DLD1 (cell line): ENCODE measurements at regions not wholly inside any gene's neighbourhood (a gene's known extent, or its start where the extent isn't known, plus 50 kb on each side); places are given as distances from the start of the nearest gene placed in this dataset.

Experiments used
- in situ Hi-C: cut with HindIII; loops from 2 replicates; pipeline ENCODE4 v1.10.0; 2017; ENCODE audit warnings: low sequenced_read_pairs

DNA sequence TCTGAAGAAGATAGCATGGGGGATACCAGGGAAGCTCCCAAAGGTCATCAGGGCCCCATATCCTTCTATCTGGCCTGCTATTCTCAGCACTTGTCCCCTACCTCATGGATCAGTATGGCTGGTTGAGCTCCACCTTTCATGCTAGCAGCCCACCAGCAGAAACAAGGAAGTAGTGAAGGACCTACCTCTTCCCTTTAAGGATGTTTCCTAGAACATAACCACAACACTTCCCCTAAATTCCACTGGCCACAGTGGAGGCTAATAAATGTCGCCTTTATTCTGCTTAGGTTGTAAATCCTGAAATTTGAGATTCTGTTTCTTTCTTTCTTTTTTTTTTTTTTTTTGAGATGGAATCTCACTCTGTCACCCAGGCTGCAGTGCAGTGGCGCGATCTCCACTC lies 128.6 kb upstream of the PARP11 start:
- in situ Hi-C loops, result no loop called here

DNA sequence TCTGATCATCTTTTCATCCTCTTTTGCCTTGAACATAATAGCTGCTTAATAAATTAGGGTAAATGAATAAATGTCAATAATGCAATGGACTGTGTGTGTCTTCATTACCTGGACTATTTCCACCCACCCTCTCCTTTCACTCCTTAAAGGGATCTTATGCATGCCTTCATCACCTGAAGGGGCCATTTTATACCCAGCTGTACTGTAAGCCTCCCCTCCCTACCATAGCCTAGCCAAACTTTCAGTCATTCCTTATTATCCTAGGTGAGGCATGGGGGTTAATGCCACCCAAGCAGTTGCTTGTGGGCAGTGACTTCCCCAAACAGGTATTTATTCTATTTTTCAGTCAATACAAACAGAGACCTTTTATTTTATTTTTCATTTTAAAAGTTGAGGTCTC lies 127.8 kb upstream of the PARP11 start:
- in situ Hi-C loops, result no loop called here

DNA sequence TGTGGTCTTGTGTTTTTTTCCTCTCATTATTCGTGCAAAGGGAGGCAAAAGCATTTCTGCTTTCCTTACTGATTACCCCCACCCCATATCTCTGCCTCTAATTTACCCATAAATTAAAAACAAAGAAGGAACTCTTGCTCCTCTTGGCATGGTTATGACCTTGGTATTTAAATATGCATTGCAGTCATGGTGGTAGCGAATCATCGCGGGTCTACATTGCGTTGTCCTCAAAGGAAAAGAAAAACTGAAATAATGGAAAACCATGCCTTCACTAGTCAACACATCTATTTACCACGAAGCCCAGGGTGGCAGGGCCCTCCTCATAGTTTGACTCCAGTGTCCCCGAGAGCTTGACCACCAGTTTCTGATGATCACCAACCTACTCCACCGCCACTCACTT lies 126.7 kb upstream of the PARP11 start:
- in situ Hi-C loops, result no loop called here

DNA sequence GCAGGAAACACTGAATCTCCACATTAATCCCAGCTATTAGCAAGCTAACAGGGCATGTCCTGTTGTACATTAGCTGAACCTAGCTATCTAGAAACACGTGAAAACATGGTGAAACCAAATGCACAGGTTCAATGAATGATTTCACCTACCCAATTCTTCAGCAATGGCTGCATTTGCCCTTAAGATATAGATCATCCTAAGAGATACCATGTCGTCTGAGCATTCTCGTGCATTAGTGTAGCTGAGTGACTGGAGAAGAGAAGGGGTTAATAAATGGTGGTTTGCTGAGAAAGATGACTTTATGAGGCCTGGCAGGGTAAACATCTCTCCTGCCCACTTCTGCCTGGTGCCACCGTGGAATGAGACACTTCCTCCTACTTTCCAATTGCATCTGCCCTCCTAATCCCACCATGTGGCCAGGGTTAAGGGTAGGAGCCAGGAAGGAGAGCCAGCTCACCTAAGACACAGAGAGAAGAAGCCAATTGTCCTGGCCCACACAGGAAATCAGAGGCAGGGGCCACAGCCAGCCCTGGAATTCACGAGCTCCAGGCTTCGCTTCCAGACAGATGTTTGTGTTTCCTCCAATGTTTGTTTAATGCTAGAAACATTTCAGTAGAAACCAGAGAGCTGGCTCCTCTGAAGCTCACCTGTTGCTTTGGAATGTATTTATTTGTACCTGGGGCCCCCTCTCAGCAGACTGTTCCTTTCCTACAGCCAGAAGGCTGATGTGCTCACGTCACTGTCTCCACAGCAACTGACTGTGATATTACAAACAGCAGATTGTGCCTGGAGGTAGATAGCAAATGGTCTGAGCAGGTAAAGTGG lies 126.0 kb upstream of the PARP11 start:
- in situ Hi-C loops, result no loop called here

DNA sequence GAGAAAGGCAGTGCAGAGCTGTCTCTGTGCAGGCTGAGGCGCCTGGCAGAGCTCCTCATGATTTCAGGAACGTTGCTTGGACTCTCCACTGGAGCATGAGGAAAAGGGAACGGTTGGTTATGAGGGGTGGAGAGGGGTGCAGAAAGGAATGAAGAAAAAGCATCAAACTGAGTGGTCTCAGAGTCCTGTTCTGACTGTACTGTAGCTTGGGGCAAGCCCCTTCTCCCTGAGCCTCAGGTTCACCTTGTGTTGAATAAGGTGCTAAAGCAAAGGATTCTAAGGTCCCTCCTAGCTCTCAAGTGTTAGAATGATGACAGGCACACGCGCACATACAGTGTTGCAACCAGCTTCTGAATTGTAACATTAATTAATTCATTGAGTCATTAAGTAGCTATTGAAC lies 125.2 kb upstream of the PARP11 start:
- in situ Hi-C loops, result no loop called here

DNA sequence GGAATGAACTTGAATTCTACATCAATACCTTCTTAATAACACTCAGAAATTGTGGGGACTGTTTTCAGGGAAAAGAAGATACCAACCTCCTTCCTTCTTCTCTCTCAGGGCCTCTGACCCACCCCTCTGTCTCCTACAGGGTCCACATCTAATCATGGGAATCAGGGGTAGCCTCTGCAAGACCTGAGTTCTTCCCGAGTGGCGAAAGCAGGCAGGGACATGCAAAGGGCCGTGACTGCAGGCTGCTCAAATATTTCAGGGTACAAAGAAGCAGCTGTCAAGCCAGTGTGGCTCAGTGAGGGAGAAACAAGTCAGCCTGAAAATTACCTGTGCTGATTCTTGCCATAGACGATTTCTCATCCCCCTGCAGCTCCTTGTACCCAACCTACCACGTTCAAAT lies 123.1 kb upstream of the PARP11 start:
- in situ Hi-C loops, result no loop called here

DNA sequence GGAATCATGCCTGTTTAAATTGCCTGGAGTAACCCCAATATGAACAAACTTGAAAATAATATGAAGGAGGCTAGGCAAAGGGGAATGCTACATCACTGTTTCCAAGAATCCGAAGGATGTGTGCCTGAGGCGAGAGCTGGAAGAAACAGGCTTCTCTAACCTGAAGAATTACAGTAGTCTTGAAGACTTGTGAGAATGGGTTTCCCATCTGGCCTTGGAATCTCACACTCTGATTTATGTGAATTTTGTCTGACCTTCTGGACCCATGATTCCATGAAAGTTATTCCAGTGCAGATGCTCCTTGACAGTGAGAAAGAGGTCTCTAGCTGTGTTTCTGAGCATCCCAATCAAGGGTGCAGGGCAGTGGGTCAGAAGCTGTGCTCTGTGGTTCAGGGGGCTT lies 122.1 kb upstream of the PARP11 start:
- in situ Hi-C loops, result no loop called here

DNA sequence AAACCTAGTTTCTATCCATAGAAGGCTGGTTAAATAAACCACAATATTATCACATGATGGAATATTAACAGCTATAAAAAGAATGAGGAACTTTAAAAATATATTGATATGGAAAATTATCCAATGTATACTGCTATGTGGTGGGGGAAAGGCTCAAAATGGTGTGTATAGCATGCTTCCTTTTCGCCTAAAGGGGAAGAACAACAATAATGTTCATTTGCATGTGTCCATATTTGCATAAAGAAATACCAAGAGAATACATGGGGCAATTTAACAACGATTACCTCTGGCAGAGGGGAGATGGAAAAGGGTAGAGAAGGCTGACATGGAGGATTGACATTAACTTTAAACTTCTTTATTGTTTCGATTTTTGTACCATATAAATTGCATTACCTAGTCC lies 121.3 kb upstream of the PARP11 start:
- in situ Hi-C loops, result no loop called here

DNA sequence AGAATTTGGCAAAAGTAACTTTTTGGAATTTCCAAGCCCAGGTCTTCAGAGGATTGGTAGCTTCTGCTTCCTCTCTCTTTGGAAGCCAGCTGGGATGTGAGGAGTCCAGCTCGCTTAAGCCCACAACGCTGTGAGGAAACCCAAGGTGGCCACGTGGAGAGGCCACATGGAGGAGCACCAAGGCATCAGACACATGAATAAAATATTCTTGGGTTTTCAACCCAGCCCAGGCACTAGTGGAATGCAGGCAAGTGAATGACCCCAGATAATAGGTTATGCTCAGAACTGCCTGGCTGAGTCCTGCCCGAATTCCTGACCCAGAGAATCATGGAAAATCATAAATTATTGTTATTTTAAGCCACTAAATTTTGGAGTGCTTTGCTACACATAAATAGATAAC lies 119.7 kb upstream of the PARP11 start:
- in situ Hi-C loops, result no loop called here

DNA sequence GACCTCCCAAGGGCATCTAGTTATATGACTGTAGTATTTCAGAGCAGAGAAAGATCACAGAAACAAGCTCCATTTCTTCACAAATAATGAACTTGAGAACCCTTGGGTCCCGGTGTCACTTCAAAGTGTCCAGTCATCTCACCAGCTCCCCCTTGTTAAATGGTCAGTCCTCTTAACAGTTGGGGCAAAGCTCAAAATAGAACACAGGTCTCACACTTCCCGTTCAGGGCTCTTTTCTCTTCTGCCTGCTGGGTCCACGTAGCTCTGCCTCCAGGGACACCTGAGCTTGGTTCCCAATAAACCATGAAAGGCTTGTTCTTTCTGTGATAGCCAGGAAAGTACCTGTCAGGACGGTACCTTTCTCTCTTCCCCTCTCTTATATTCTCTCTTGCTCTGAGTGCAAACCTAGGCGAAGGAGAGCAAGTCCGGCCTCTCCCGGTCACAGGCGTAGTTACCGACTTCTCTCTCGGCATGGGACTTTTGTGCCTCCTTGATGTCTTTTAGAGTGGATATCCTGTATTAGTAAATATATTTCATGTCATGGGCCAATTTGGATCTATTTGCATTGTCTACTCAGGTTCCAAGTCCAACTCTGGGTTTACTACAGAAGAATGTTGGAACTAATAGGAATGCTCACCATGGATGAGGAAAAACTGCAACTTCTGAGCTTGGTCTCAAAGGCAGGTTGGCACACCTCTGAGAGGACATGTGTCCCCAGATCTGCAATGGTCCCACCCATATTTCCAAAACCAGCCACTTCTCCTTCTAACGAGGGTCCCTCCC lies 118.8 kb upstream of the PARP11 start:
- in situ Hi-C loops, result no loop called here

DNA sequence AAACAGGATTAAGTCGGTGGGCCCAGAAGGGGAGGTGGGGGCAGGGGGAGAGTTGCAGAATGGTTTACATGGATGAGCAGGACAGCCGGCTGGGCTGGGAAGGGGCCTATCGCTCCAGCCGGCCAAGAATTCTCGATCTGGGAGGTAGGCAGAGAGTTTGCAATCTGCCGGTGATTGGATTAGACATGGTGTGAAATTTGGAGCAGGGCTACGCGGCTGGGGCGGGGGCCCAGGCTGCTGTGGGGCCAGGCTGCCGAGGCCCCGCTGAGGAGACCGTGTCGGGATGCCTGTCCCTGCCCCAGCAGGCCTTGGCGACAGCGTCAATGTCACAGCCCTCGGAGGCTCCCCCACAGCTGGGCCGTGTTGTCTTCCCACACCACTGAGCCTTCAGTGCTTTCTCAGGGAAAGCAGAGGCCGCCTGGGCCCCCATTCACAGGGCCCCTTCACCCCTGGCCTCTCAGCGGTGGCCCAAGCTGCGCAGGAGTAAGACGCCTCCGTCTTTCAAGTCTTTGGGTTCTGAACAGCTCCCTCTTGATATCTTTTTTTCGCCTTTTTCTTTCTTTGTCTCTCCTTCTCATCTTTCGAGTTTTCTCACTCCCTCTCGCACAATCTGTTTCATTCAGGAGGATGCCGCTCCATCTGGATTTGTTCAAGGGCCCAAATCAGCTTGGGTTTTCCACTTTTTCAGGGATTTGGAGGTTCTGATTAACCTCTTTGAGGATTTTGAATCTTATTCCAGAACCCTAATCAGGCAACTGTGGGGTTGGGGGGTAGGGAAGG lies 117.5 kb upstream of the PARP11 start:
- in situ Hi-C loops, result no loop called here

DNA sequence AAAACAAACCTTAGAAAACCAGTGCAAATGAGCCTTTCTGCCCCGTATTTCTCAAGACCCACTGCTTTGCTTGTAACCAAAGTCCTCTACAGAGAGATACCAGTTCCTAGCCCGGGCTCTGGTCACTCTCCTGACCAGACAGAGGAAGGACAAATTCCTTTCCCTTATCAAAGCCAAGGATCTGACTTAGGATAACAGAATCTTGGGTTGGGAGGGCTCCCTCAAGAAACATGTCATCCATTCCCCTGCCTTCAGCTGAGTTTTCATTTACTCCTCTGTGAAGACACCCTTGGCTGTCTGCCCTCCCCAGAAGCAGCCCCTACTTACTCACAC lies 116.0 kb upstream of the PARP11 start:
- in situ Hi-C loops, result no loop called here

DNA sequence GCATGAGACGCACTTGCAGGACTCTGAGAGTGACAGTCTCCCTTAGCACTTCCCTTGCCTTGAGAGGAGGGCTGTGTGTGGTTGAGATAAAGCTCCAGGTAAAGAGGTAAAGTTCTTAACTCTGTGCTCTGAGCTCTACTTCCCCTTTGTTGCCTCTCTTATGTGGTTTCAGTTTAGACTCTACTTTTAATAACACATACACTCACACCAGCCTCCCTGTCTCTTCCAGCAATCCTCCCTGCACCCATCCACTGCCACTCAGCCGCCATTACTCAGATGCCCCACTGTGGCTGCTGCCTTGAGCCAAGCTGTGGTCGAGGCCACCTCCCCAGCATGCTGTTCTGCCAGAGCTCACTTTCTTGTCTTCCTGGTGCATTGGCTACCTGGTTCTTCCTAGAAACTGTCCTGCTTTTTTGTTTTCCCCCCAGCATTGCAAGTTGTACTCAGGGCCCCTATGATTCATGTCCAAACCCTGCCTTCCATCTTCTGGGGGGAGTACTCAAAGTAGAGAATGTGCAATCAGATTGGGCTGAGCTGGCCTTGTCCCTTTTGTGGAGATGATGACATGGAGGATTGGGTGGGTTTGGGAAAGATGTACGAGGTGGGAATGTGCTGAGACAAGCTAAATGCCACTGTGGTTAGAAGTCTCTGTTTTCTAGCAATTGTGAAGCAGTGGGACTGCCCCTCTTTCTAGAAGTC lies 115.5 kb upstream of the PARP11 start:
- in situ Hi-C loops, result no loop called here

DNA sequence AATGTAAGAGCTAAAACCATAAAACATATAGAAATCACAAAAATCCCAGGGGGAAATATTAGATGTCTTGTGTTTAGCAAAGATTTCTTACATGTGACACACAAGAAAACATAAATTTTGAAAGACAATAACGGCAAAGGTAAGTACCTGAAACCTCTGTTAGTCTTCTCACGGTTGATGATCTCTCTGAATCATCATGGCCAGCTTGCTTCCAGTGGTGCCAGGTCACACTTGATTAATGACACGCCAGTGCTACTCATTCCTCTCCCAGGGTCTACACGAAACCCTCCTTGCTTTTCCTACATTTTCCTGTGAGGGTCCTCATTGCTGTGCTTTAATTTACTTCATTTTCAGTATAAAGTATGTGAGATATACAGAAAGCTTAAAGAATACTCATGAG lies 114.4 kb upstream of the PARP11 start:
- in situ Hi-C loops, result no loop called here

DNA sequence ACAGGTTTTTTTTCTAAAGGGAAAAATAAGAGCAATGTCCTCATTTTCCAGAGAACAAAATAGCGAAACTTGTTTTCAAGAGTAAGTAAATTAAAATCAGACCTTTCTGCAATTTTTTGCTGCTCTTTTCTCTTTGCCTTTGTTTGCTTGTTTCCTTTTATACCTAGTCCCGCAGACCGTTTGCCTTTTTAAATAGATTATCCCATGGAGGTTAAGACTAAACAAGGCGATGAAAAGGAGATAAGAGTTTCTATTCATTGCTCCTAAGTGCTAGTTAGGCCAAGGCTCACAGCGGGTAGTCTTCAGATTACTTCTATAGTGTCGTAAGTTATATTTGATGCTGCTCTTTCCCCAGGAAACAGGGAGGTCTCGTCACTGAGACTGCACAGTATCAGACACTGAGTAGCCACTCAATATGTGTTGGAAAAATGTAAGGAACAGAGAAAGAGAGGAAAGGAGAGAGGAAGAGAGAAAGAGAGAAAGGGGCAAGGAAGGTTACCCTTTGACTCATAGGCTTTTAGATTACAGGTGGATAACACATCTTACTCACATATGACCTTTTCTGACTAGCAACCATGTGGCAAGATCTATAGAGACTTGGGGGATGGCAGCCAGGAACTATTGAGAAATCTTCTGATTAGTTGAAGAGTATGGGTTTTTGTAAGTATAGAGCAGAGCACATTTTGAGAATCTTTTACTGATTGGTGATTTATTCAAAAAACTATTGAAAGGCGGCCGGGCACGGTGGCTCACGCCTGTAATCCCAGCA lies 107.5 kb upstream of the PARP11 start:
- in situ Hi-C loops, result no loop called here

DNA sequence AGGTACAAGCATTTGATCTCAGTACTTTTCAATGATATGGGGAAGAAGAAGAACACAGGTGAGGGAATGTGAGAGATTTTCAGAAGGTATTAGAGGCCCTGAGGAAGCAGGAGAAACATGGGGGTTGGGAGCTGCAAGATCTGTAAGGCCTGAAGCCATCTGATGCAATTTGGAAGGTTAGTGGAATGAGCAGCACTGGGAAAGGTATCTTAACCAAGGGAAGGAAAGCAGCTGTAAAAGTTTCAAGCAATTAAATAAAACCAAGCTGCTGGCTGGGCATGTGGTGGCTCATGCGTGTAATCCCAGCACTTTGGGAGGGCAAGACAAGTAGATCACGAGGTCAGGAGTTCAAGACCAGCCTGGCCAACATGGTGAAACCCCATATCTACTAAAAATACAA lies 104.4 kb upstream of the PARP11 start:
- in situ Hi-C loops, result no loop called here

DNA sequence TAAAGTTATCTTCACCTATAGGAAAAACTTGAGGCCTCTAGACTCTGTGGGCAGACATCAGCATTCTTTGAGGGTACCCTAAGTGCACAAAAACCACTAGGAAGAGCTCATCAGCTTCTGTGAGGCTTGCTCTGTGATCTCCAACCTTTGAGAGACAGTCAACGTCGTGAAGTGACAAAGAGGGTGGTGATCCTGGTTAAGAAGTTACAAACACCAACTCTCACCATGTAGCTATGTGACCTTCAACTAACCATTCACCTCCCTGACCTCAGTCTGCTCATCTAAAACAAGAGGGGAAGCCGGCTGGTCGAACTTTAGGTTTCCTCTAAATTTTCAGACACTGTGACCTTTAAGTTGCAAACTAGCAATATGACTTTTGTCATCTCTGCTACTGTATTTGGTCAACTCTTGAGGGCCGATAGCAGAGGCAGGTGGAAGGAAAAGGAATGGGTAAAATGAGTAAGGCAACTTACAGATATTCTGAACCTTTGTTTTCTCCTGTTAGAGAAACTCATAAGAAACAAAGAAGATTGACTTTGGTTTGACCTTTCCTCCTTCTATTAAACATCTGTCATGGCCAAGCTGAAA lies 103.2 kb upstream of the PARP11 start:
- in situ Hi-C loops, result no loop called here

DNA sequence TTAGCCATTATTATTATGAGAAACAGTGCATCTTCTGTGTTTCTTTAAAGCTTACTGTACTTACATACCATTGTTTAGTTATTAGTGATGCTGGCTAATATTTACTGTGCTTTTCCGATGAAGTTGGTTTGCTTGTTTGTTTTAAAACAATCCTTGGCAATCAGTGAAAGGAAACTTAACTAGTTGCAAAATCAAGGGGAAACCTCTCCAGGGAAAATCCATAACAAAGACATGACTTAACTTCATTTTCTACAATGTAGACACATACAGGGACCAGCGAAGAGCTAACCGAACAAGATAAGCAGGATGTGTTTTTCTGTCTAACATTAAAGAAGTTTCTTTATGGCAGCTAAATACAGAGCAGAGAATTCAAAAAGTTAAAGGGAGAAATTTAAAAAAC lies 102.5 kb upstream of the PARP11 start:
- in situ Hi-C loops, result no loop called here

DNA sequence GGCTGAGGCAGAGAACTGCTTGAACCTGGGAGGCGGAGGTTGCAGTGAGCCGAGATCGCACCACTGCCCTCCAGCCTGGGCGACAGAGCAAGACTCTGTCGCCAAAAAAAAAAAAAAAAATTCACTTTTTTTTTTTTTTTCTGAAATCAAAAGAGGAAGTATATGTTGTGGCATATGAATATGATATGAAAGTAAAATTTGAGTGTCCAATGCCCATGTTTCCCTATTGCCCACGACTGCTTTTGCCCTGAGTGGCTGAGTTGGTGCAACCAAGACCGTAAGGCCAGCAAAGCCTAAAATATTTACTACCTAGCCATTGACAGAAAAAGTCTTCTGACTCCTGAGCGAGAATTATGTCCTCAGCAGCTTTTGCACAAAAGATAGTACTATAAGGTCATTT lies 101.7 kb upstream of the PARP11 start:
- in situ Hi-C loops, result no loop called here

DNA sequence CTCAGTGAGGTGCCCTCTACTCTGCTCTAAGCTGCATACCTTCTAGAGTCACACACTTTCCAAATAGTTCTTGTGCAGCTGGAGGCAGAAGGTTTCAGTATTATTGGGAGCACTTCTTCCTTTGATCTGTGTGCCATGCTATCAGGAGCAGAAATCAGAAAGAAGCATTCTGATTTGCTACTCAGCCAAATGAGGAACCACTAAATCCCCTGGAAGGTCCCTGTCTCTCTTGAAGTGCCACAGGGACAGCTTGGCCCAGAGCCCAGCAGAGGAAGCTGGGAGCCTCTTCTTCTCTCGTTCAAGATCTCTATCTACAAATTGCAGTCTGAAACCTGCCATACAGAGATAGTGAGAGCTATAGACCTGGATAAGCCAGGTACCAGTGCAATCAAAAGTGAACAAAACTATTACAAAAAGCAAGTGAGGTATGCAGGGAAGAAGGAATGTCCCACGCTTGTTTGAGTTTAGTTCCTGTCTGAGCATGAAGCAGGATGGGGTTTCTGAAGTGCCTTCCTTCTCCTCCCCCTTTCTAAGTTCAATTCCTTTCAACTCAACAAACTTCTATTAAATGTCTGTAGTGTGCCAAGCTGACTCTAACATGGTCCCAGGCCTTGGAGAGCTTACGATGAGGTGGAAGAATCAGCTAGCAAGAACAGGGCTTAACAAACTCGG lies 100.9 kb upstream of the PARP11 start:
- in situ Hi-C loops, result no loop called here
